ENCODE measurements at regions not wholly inside any gene's neighbourhood (a gene's known extent, or its start where the extent isn't known, plus 50 kb on each side); places are given as distances from the start of the nearest gene placed in this dataset.

- peak; percentile 13 to 19 for DNase-seq (ENCODE audit: low read depth in 2 of 2)
These were observed 502.2 kb upstream of the USP15 start for GRCh38 chr12:61757831-61758505.

- DNase-seq (ENCODE audit: low read depth in 2 of 2), result peak; percentile 2 to 6
These were observed 501.5 kb upstream of the USP15 start for GRCh38 chr12:61758661-61759060.

DNA sequence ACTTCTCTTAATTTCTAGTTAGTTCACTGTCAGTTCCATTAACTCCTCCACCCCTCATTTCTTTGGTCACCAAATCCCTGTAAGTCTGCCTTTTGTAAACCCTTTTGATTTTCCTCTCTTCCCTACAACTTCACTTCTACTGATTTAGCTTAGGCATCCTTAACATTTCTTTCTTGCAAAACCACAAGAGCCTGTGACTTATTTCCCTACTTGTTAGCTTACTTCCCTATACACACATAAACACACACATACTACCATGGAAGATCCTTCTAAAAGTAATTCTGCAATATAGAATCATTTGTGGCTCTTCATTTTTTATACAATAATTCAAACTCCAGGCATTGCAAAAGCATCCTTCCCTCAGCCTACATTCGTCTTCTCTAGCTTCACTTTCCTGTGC lies 494.3 kb upstream of the USP15 start:
- no peak for DNase-seq (ENCODE audit: low read depth in 2 of 2)

- no peak for DNase-seq (ENCODE audit: low read depth in 2 of 2)
These were observed 479.8 kb upstream of the USP15 start for GRCh38 chr12:61780435-61780834.

- no peak for DNase-seq (ENCODE audit: low read depth in 2 of 2)
These were observed 479.1 kb upstream of the USP15 start for GRCh38 chr12:61781021-61781581.

GRCh38 chr12:61796846-61797245 lies 463.4 kb upstream of the USP15 start:
- DNase-seq (ENCODE audit: low read depth in 2 of 2), result no peak

GRCh38 chr12:61797266-61797665 lies 462.9 kb upstream of the USP15 start:
- DNase-seq (ENCODE audit: low read depth in 2 of 2), result no peak

DNA sequence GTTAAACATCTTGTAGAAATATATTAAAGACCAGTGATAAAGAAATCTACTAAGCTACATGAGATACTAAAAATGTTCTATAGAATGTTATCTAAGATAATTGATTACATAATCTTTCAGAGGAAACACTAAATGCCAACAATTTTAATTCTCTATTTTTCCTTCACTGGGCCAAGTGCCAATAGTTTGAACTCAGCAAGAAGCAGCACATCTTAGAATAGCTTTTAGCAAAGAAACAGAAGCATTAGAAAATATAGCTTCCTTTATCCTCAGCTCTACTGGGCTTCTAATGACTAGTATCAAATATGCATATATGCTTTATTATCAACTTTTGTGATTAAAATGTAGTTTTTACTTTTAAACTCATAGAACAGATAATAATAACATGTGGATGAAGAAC lies 461.4 kb upstream of the USP15 start:
- no peak for DNase-seq (ENCODE audit: low read depth in 2 of 2)

- DNase-seq (ENCODE audit: low read depth in 2 of 2), result no peak
These were observed 455.9 kb upstream of the USP15 start for GRCh38 chr12:61804301-61804700.

GRCh38 chr12:61808856-61809255 lies 451.3 kb upstream of the USP15 start:
- DNase-seq (ENCODE audit: low read depth in 2 of 2), result peak; percentile 8 to 14

DNA sequence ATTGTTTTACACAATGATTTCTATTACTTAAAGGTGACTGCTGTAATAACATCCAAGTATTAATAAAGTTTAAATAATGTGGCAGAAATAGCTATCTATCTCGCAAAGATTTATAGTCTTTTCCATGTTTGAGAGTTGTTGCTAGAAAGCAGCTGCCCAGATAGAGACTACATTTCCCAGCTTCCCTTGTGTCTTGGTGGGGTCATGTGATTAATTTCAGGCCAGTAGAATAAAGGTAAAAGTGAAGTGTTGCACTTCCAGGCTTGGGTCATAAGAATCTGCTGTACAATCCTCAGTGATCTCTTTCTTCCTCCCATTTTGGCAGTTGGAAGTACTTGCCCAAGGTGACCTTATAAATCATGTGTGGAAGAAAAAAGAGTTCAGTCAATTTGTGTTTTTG lies 449.7 kb upstream of the USP15 start:
- no peak for DNase-seq (ENCODE audit: low read depth in 2 of 2)

GRCh38 chr12:61821381-61821780 lies 438.8 kb upstream of the USP15 start:
- no peak for DNase-seq (ENCODE audit: low read depth in 2 of 2)

GRCh38 chr12:61823102-61823501 lies 437.1 kb upstream of the USP15 start:
- no peak for DNase-seq (ENCODE audit: low read depth in 2 of 2)

DNA sequence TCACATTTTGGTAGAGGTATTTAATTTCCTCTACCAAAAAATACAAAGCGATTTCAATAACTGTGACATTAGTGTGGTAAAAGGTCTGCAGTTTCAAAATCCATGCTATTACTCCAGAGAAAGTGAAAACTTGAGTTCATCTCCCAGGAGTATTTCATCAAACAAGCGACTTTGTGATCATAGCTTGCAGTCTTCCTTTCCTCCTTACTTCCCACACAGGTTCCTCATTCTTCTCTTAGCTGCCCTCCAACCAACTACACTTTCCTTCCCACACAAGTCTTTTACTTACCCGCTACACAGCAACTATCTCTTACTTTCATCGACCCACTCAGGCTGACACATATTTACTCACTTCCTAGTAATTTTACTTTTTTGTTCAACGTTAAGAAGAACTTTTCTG lies 413.4 kb upstream of the USP15 start:
- DNase-seq (ENCODE audit: low read depth in 2 of 2), result no peak

- no peak for DNase-seq (ENCODE audit: low read depth in 2 of 2)
These were observed 411.3 kb upstream of the USP15 start for GRCh38 chr12:61848893-61849292.

- DNase-seq (ENCODE audit: low read depth in 2 of 2), result no peak
These were observed 406.3 kb upstream of the USP15 start for GRCh38 chr12:61853945-61854344.

DNA sequence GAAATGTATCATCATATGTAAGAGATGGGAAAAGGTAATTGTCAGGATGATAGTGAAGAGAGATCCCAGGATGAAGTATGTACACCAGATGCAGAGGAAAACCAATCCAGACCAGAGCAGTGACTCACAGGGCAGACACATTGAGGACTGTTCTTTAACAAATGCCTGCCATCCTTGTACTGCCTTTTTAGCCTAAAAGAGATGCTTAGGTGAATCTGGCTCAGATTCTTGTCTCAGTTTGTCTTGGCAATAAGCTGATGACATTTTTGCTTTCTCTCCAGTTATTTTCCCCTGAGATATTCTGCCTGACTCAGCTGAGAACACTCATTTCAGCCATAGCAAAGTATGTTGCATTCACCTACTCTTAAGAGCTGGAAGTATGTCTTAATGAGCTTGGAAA lies 405.3 kb upstream of the USP15 start:
- peak; percentile 18 to 19 for DNase-seq (ENCODE audit: low read depth in 2 of 2)

- DNase-seq (ENCODE audit: low read depth in 2 of 2), result no peak
These were observed 402.2 kb upstream of the USP15 start for GRCh38 chr12:61857968-61858367.

- no peak for DNase-seq (ENCODE audit: low read depth in 2 of 2)
These were observed 399.8 kb upstream of the USP15 start for GRCh38 chr12:61860451-61860850.

DNA sequence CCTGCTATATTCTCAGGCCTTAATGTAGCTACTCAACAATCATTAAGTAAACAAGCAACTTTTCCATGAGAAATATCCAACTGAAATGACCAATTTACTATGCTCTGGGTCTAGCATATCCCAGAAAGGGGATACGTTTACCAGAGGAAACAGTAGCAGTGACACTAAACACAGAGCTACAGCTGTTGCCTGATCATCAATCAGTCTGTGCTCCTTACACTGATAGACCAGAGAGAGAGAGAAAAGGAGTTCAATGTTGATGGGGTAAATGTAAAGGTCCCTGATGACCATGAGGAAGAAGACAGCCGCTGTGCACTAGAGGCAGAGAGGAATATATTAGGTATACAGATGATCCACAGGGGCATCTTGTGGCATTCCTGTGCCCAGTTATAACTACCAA lies 397.2 kb upstream of the USP15 start:
- DNase-seq (ENCODE audit: low read depth in 2 of 2), result no peak

DNA sequence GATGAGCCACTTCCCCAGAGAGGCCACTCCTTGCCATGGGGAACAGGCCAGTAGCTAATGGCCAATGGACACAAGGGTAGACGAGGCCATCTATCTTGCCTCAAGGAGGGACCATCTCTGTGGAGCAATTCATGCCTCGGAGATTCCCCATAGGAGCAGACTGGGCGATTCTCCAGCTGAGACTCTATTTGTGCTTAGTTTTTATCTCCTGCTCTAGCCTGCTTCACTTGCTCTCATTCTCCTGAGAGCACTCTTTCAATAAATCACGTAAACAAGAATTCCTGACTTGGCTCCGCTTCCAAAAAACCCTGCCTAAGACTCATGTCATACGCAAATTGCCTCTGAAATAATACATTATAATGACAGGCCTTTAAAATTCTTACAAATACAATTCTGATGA lies 396.4 kb upstream of the USP15 start:
- DNase-seq (ENCODE audit: low read depth in 2 of 2), result no peak

DNA sequence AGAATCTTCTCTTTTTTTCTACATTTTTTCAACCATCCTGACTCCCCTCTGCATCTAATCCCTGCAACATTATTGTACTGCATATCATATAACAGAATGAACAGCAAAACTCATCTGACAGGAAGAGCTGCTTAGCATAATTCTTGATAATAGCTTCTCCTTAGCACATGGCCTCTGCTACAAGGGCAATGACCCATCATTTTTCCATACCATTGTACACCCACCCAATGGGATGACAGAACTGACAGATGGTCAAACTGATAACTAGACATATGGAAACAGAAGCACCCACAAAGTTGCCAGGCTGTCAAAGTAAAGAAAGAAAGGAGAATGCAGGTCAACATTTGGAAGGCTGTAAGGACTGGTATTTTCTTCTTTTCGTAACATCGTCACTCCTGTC lies 390.4 kb upstream of the USP15 start:
- no peak for DNase-seq (ENCODE audit: low read depth in 2 of 2)

DNA sequence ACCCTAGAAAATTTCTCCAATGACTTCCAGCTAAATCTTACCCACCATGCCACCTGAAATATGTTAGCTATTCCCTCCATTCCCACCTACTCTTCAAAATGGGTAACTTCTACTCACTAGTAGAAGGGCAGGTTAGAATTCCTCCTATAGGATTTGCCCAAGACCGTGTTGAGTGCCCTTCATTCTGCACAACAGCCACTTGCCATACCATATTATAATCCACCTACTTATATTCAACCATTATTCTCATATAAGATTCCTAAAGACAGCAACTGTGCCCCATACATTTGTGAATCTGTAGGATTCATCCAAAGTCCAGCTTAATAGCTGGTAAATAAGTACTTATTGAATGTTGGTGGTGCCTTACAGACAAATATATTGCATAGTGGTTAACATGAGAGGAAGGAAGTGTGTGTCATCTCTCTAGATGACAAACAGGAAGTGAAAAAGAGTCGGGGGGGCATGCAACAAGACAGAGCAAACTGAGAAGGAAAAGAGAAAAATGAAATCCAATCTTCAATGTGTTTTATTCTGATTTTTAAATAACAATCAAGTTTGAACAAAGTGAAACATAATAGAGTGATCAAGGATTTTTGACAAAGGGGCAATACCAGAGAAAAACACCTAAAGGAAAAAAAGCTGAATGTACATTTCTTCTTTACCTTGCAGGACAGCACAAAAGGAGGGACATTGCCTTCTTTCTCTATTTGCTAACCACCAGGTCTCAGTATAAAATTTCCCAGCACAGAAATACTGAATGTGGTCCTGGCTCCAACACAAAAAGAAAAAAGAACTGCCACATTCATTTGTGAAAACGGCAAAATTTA lies 389.3 kb upstream of the USP15 start:
- DNase-seq (ENCODE audit: low read depth in 2 of 2), result no peak

Data from fibroblast of skin of left biceps (primary cell).